Right renal pelvis (tissue), 4 donors: ENCODE measurements at regions not wholly inside any gene's neighbourhood (a gene's known extent, or its start where the extent isn't known, plus 50 kb on each side); places are given as distances from the start of the nearest gene placed in this dataset.
"Not testable (repeated sequence)": the region's sequence is repeated elsewhere in the genome, so short reads cannot be mapped to it uniquely, and the experiment has no call there.

Experiments used
- DNase-seq, 4 donors: peaks; one replicate each; pipeline ENCODE4 v3.0.0-alpha.2; 2013; ENCODE audit warnings: low read depth in 4 of 4, low spot score in 3 of 4, missing footprints in 1 of 4

DNA sequence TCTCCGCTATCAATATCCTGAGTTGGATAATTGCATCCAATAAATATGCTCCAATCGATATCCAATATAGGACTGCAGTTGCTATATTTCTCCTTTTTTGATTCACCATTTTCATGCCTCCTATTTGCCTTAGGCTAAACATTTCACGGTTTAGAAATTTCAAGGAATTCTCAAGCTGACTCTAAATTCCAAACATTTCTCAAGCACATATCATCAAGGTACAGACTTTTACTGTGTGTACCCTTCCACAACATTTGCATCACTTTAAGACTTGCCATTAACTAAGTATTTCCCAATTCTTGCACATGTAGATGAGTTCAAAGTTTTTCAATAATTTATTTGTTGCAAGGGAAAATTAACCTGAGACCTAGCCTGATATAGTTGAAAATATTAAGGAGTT lies 795.2 kb upstream of the TMPRSS15 start:
- no peak for DNase-seq

DNA sequence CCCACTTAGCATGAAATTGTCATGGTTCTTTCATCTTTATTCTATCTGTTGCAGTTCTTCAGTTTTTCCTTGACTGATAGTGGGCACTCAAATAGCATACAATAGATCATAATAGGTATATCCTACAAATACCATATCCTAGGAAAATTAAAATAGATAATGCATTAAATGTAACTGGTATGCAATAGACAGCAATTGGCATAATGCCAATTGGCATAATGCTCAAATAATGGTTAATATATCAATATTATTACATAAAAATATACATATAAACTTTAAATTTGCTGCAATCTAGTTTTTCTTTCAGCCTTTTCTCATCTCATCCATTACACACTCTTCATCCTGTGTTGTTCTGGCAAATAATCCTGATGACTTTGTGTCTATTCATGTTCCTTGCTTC lies 814.6 kb upstream of the TMPRSS15 start:
- no peak for DNase-seq

DNA sequence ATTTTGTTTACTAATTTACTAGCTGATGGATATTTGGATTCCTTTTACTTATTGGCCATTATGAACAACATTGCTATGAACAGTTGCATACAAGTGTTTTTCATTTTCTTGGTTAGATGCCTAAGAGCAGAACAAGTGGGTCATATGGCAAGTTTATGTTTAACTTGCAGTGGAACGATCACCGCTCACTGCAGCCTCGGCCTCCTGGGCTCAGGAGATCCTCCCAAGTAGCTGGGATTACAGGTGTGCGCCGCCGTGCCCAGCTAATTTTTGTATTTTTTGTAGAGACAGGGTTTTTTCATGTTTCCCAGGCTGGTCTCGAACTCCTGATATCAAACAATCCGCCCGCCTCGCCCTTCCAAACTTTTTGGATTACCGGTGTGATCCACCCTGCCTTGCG lies 820.5 kb upstream of the TMPRSS15 start:
- no peak for DNase-seq

DNA sequence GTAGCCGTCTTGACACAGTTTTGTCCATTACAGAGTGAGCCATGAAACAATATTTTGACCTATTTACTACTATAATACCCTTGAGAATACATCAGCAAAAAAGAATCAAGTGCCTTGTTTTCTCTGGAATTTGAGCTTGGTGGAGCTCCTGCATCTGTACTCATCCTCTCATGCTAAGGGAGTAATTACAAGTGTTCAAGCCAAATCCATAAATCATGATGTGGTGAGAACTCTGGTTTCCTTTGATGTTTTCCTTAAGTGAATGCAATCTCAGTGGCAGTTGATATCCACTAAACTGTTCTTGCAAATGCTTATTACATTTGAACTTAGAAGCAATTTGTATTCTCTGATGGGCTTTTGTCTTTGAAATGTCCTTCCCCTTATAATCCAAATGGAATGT lies 824.6 kb upstream of the TMPRSS15 start:
- DNase-seq: peak; percentile 16 to 64 (median 42)

DNA sequence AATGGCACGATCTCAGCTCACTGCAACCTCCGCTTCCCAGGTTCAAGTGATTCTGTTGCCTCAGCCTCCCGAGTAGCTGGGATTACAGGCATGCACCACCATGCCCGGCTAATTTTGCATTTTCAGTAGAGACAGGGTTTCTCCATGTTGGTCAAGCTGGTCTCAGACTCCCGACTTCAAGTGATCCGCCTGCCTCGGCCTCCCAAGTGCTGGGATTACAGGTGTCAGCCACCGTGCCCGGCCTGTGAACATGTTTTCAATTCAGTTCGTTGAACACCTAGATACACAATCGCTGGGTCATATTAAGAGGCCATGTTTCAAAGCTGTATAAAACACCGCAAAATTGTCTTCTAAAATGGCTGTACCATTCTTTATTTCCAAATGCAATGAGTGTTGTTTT lies 830.3 kb upstream of the TMPRSS15 start:
- not testable (repeated sequence) for DNase-seq

DNA sequence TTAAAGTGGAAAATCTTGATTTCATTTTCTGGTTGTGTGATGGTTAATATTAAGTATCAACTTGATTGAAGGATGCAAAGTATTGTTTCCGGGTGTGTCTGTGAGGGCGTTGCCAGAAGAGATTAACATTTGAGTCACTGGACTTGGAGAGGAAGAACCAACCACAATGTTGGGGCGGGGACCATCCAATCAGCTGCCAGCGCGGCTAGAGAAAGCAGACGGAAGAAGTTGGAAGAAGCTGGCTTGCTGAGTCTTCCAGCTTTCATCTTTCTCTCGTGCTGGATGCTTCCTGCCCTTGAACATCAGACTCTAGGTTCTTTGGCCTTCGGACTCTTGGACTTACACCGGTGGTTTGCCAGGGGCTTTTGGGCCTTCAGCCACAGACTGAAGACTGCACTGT lies 832.6 kb upstream of the TMPRSS15 start:
- DNase-seq: no peak

DNA sequence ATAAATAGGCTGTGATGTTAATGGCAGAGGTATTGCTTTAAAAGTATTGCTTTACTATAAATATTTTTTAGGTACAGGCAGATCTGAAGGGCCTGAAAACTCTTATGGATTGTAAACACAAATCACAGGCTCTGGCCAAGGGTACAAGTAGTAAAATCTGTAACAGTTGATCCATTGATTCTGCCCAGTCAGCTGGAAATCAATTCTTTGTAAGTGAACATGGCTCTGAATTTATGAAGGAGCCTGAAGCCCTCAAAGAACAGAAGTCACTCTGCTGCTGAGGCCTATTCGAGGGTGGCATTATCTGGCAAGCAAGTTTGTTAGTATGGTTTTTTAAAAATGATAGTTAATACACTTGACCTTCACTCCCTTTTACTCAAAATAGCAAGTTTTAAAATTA lies 834.0 kb upstream of the TMPRSS15 start:
- no peak for DNase-seq

DNA sequence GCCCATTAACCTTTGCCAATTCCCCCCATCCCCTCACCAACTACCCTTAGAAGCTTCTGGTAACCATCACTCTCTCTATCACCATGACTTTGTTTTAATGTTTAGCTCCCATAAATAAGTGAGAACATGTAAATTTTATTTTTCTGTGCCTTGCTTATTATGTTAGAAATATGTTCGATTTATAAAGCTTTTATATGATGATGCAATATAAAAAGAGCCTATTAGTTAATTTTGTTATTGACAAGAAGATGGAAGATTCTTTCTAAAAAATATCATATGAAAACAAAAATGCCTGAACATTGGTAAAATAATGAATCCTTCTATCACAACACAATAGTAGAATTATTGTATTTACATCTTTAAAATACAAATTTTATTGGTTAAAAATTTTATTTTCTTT lies 836.1 kb upstream of the TMPRSS15 start:
- DNase-seq: no peak

DNA sequence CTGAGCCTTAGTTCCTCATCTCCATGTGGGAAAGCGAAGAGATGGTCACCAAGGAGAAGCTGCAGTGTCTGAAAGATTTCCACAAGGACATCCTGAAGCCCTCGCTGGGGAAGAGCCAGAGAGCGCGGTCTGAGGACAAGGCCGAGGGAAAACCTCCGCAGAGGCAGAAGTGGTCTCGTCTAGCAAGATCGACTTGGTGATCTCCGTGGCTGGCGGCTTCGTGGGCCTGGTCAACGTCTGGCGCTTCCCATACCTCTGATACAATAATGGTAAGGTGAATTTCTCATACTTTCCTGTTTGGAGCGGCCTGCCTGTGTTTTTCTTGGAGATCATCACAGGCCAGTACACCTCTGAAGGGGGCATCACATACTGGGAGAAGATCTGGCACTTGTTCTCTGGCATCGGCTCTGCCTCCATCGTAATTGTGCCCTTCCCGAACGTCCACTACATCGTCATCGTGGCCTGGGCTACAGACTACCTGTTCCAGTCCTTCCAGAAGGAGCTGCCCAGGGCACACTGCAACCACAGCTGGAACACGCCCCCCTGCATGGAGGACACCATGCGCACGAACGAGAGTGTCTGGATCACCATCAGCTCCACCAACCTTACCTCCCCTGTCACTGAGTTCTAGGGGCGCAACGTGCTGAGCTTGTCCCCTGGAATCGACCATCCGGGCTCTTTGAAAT lies 841.1 kb upstream of the TMPRSS15 start:
- no peak for DNase-seq

DNA sequence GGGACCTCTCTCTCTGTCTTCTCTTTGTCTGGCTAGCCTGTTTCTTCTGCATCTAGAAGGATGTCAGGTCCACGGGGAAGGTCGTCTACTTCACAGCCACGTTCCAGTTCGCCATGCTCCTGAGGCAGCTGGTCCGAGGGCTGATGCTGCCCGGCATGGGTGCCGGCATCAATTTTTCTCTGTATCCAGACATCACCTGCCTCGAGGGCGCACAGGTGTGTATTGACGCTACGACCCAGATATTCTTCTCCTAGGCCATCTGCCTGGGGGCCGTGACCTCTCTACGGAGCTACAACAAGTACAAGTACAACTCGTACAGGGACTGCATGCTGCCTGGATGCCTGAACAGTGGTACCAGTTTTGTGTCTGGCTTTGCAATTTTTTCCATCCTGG lies 841.6 kb upstream of the TMPRSS15 start:
- DNase-seq: no peak

DNA sequence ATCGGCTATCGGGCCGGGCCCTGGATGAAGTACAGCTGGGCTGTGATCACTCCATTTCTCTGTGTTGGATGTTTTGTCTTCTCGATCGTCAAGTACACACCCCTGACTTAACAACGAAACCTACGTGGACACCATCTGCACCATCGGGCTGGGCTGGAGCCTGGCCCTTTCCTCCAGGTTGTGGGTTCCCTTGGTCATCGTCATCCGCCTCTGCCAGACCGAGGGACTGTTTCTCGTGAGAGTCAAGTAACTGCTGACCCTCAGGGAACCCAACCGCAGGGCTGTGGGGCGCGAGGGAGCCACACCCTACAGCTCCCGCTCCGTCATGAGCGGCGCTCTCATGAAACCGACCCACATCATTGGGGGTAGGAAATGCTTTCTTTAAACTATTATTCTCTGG lies 842.4 kb upstream of the TMPRSS15 start:
- DNase-seq: no peak

DNA sequence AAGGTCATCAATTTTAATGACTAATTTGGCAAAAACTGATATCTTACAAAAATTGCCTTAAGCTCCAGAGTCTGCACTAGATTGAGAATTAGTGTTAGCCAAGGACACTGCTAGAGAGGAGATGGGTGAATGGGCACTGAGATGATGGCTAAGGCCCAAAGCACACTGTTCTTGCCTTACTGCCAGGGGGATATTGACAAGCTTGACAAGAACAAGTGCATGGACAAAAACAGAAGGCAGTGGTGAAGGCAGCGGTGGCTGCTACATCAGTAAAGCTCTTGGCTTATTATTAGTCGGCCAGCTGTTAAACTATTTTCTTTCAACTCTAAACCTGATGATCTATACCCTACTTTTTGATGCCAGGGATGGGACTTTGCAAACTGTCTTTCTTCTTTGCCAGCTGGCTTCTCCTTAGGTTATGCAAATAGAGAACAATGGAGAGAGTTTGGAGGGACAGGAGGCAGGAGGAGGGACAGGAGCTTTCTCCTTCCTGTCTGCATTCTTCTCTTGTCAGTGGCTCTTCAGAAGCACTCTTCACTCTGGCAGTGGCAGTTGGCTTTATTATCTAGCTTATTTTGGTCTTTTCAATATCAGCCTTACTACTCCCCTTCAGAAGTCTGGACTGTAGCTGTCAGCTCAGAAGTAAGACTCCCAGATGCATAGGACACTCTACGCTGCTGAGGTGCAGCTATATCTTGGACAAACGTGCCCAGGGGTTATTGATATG lies 853.5 kb upstream of the TMPRSS15 start:
- no peak for DNase-seq

DNA sequence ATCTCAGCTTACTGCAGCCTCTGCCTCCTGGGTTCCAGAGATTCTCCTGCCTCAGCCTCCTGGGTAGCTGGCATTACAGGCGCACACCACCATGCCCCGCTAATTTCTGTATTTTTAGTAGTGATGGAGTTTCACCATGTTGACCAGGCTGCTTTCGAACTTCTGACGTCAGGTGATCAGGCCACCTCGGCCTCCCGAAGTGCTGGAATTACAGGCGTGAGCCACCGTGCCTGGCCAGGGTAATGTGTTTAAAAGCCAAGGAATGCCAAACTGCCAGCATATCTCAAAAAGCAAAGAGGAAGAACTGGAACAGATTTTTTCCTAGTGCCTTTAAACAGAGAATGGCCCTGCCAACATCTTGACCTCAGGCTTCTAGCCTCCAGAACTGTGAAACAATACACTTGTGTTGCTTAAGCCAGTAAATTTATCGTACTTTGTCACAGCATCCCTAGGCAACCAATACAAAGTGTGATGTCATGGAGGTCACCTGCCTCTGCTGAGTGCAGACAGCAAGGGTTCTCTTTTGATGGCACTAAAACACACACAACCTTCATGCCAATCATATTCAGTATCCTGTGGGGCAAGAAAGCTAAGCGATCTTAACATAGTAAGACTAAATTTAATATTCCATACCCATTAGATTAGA lies 858.3 kb upstream of the TMPRSS15 start:
- peak in 1 of 4 donors; percentile 14 for DNase-seq

DNA sequence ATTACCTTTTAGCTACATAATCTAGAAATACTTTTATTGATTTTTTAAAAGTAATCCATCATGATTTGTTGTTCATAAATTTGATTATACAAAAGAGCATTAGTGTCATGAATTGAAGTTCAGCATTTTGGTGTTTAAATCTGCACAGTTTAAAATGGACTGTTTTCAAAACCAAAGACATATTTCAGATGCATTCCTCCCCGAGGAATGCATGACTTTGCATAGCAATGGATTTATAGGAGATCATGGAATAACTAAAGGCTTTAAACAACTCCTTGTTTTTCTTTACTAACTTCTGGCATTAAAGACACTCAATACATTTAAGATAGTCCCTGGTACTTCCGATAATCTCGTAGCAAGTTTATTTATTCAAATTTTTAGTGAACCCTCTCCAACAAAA lies 863.1 kb upstream of the TMPRSS15 start:
- DNase-seq: no peak

DNA sequence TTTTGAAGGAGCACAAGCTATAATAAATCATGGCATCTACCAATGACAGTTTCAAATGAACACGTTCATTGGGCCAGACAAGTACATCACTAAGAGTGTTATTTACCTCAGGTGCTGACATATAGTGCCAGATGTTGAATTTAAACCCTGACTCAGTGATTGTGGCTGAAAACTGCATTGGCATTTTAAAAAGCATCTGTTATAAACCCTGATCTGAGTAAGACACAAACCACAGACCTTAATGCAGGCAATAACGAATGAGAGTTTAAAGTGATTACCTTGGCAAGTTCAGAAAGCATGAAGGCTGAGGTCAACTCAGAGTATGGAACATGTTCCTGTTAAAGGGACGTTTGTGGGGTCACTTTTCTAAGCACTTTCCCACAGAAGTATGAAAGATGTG lies 865.1 kb upstream of the TMPRSS15 start:
- no peak for DNase-seq

DNA sequence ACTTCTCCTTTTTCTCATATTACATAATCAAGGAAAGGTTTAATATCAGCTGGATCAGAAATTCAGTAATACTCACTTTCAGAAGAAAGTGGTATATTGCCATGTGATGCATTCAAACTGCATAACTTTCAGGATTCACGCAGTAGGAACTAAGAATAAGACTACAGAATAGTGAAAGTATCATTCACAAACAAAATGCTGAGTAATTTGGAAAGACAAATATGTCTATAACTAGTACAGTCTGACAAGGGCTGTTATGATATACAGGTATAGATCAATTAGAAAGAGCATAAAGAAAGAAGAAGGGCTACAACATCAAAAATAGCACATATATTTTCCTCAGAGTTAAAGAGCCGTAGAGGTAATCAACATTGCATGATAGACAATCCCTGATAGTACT lies 871.5 kb upstream of the TMPRSS15 start:
- DNase-seq: no peak

DNA sequence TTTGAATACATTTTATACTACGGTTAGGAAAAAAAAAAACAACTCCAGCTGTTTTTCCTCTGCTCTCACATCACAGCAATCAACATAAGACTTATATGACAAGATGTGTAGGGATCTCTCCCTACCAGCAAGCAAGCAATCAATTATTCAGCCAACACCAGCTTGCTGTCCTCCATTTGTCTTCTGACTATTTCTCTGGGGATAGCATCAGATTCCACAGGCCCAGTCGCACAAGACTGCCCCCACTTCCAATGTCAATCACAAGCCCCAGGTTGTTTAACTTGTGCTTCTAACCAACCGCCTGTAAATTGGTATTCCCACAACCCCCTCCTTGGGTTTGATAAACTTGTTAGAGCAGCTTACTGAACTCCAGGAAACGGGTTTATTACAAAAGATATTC lies 873.1 kb upstream of the TMPRSS15 start:
- DNase-seq: peak in 1 of 4 donors; percentile 6

DNA sequence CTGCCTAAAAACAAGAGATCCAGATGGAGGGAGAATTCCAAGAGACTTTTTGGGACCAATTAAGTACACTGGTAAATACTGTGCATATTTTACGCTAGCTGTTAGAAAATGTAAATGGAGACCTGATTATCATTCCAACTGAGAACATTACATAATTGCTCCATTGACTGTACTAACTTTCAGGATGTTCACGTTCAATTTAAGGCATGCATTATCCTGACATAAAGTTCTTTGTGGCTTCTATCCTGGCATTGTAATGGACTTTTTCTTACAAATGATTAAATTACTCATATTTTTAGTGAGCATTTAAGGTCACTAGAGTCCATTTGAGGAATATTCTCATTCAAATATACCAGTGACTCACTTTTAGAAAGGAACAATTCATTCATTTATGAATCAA lies 883.3 kb upstream of the TMPRSS15 start:
- no peak for DNase-seq

DNA sequence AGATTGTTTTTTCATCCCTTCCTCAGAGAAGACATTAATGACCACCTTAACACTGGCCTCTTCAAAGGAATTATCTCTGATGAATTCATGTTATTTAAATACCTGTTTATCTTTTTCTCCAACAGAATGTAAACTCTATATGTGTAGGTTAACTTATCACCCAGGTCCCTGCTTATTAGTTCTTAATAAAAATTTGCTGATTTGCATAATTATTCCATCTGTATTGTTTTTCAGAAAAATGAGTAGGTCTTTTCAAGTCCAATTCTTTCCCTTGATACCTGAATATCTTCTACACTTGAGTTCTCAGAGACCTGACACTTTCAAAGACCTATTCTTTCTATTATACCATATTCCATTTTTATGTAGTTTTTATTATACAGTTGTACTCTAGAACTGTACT lies 886.7 kb upstream of the TMPRSS15 start:
- DNase-seq: no peak

DNA sequence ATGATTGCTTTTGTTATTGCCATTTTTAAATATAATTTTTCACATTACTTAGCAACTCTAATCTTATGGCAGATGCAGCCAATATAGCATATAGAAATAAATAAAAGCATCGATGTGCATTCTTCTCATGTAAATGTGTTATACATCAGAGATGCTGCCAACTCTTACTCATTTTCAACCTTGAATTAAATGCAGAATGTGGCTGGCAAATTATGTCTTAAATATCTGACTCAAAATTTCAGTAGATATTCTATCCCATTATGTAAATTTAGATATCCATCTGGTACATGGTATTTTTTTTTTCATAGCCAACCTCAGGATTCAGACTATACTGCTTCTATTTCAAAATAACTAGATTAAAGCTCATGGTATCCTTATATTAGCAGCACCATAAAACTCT lies 916.7 kb upstream of the TMPRSS15 start:
- no peak for DNase-seq

DNA sequence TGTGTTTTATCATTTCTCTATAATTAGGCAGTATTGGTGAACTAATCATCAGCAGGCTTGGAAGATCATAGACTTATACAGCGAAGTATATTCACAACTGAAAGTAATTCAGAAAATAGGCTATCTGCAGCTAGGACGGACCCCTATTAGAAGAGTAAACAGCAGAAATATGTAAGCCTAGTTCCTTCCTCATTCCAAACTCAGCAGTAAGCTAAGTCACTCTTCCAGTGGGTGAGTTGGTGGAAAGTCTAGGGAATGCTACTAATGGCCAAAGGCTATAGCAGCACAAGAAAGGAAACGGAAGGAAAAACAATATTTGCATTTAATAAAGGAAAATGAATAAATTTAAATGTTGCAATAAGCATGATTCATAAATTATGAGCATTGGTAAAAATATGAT lies 918.1 kb upstream of the TMPRSS15 start:
- DNase-seq: no peak

DNA sequence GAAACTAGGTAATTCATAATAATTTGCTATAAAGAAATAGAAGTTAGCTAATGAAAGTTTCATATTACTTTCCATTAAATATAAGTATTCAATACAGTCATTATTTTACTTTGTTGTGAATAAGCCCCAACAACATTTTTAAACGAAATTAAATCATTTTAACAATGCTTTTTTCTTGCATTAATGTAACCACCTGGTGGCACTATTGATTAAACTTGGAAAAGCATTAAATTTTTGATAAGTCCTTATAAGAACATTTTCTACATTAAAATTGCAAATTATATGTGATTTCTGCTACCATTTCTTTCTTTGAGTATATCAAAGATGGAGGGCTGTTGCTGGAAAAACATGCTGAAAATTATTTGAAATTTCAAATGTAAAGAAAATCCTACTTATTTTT lies 918.8 kb upstream of the TMPRSS15 start:
- no peak for DNase-seq
